Thymus (tissue), 11 donors: ENCODE measurements at regions not wholly inside any gene's neighbourhood (a gene's known extent, or its start where the extent isn't known, plus 50 kb on each side); places are given as distances from the start of the nearest gene placed in this dataset.
"Not testable (repeated sequence)": the region's sequence is repeated elsewhere in the genome, so short reads cannot be mapped to it uniquely, and the experiment has no call there.

ENCODE experiments used
- DNase-seq, 9 donors: peaks; one replicate each; pipeline ENCODE4 v3.0.0-alpha.2; 2013; ENCODE audit warnings: low spot score in 9 of 9, low read depth in 6 of 9, missing footprints in 1 of 9
- H3K27ac ChIP-seq, 2 donors: one replicate each; pipeline ENCODE4 v1.5.1; 2013; ENCODE audit warnings: control low read depth in 1 of 2, low read depth in 1 of 2, low read length in 1 of 2, mild to moderate bottlenecking in 1 of 2, moderate library complexity in 1 of 2
- H3K27me3 ChIP-seq, 2 donors: one replicate each; pipeline ENCODE4 v1.5.1; 2013; ENCODE audit warnings: low read length in 1 of 2; ENCODE audit not compliant: control insufficient read depth in 2 of 2, insufficient read depth in 1 of 2
- H3K36me3 ChIP-seq, 2 donors: one replicate each; pipeline ENCODE4 v1.5.1; 2013; ENCODE audit warnings: low read length in 1 of 2, mild to moderate bottlenecking in 1 of 2, moderate library complexity in 1 of 2; ENCODE audit not compliant: control insufficient read depth in 2 of 2, insufficient read depth in 2 of 2
- H3K4me1 ChIP-seq, 2 donors: one replicate each; pipeline ENCODE4 v1.5.1; 2013; ENCODE audit warnings: low read length in 2 of 2; ENCODE audit not compliant: control insufficient read depth in 2 of 2, insufficient read depth in 2 of 2
- H3K4me3 ChIP-seq, 2 donors: one replicate each; pipeline ENCODE4 v1.5.1; 2013; ENCODE audit warnings: low read length in 2 of 2, control low read depth in 1 of 2, mild to moderate bottlenecking in 1 of 2
- H3K9me3 ChIP-seq, 2 donors: one replicate each; pipeline ENCODE4 v1.5.1; 2013; ENCODE audit warnings: low read length in 1 of 2, mild to moderate bottlenecking in 1 of 2; ENCODE audit not compliant: control insufficient read depth in 2 of 2, insufficient read depth in 1 of 2
- WGBS: extraction: QIAGEN DNeasy Blood & Tissue Kit; methylation state at CpG from one replicate; pipeline ENCODE4 v1.1.7; 2013; 5-methylcytosine and 5-hydroxymethylcytosine counted together
- donor health status: healthy.

DNA sequence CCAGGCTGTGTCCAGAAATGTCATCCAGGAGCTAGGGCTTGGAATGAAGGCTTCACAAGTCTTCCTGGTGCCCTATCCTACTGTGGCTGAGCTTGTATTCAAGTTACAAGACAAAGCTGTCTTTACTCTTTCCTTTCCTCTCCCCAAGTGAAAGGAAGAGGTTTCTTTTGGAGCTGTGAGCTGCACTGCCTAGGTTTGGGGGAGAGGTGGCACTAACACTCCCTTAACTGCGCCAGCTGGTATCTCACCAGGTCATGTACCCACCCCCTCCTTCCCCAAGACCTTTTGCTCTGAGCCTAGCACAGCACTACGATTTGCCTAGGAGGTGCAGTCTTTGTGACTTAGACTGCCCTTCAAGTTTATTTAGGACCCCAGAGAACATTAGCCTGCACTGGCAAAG, 2053.6 kb upstream of the PRR20A start:
- 84% methylated on average over 2 of the region's 2 CpGs for WGBS

GRCh38 chr13:55090612-55091011, 2050.1 kb upstream of the PRR20A start:
- no peak overlapping the region for H3K27ac ChIP-seq
- no peaks in the 10 kb centered on the region for H3K4me1 ChIP-seq
- no peak for DNase-seq
- H3K9me3 ChIP-seq = no peaks in the 10 kb centered on the region
- H3K27me3 ChIP-seq = no peaks in the 10 kb centered on the region
- no peaks in the 10 kb centered on the region for H3K36me3 ChIP-seq
- no peak overlapping the region for H3K4me3 ChIP-seq

More for the DNA sequence above, 2053.6 kb upstream of the PRR20A start:
- Histone ChIP-seq H3K27me3 (no peaks in the 10 kb centered on the region), H3K4me1 (no peaks in the 10 kb centered on the region), H3K36me3 (no peaks in the 10 kb centered on the region), H3K4me3 (no peak overlapping the region), H3K27ac (no peak overlapping the region), H3K9me3 (no peaks in the 10 kb centered on the region)
- no peak for DNase-seq

GRCh38 chr13:55091172-55091571, 2049.5 kb upstream of the PRR20A start:
- Histone ChIP-seq H3K27me3 (no peaks in the 10 kb centered on the region), H3K4me1 (no peaks in the 10 kb centered on the region), H3K36me3 (no peaks in the 10 kb centered on the region), H3K9me3 (no peaks in the 10 kb centered on the region), H3K4me3 (no peak overlapping the region), H3K27ac (no peak overlapping the region)
- DNase-seq = no peak
- WGBS = 87% methylated on average over 1 of the region's 1 CpG

- Histone ChIP-seq H3K27ac (no peak overlapping the region), H3K27me3 (no peaks in the 10 kb centered on the region), H3K4me3 (no peak overlapping the region), H3K36me3 (no peaks in the 10 kb centered on the region), H3K9me3 (peaks cover 0 to 2% of the 10 kb centered on the region in 2 donors), H3K4me1 (no peaks in the 10 kb centered on the region)
- DNase-seq = no peak
- WGBS = 84% methylated on average over 1 of the region's 1 CpG
Measured at GRCh38 chr13:55106509-55106908, 2034.2 kb upstream of the PRR20A start.

GRCh38 chr13:55120631-55121030, 2020.1 kb upstream of the PRR20A start:
- DNase-seq = no peak

GRCh38 chr13:55155046-55155445, 1985.7 kb upstream of the PRR20A start:
- Histone ChIP-seq H3K4me1 (no peaks in the 10 kb centered on the region), H3K27ac (no peak overlapping the region), H3K4me3 (no peak overlapping the region), H3K27me3 (no peaks in the 10 kb centered on the region), H3K9me3 (peaks cover 0 to 8% of the 10 kb centered on the region in 2 donors), H3K36me3 (no peaks in the 10 kb centered on the region)
- 92% methylated on average over 1 of the region's 1 CpG for WGBS
- no peak for DNase-seq

More at GRCh38 chr13:55120631-55121030, 2020.1 kb upstream of the PRR20A start:
- Histone ChIP-seq H3K4me1 (no peaks in the 10 kb centered on the region), H3K9me3 (no peaks in the 10 kb centered on the region), H3K4me3 (no peak overlapping the region), H3K27me3 (no peaks in the 10 kb centered on the region), H3K27ac (no peak overlapping the region), H3K36me3 (no peaks in the 10 kb centered on the region)

DNA sequence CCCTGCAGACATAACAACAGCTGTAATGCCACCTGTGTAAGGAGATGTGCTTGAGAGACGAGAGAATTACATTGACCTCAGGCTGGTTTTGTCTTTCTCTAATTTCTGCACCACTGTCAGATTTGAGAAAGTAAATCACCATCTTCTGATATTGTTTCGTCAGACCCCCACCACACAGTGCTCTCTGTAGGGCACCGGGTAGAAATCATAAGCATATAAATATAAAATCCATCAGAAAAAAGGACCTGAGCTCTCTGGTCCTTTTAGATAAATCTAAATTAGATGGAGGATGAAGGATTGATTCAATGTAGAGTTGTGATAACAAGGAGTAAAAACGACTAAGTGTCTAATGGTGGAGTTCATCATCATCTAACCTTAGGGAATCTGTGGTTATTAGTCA, 1981.0 kb upstream of the PRR20A start:
- peaks cover 0 to 8% of the 10 kb centered on the region in 2 donors for H3K9me3 ChIP-seq
- no peaks in the 10 kb centered on the region for H3K4me1 ChIP-seq
- 89% methylated on average over 4 of the region's 4 CpGs for WGBS
- H3K4me3 ChIP-seq = no peak overlapping the region
- H3K27ac ChIP-seq = no peak overlapping the region
- no peaks in the 10 kb centered on the region for H3K27me3 ChIP-seq
- H3K36me3 ChIP-seq = no peaks in the 10 kb centered on the region
- no peak for DNase-seq

- DNase-seq = no peak
- Histone ChIP-seq H3K9me3 (peaks cover 0 to 15% of the 10 kb centered on the region in 2 donors), H3K27me3 (no peaks in the 10 kb centered on the region), H3K36me3 (no peaks in the 10 kb centered on the region), H3K4me3 (no peak overlapping the region), H3K27ac (no peak overlapping the region), H3K4me1 (no peaks in the 10 kb centered on the region)
- 61% methylated on average over 3 of the region's 3 CpGs for WGBS
Measured at GRCh38 chr13:55160867-55161266, 1979.9 kb upstream of the PRR20A start.

DNA sequence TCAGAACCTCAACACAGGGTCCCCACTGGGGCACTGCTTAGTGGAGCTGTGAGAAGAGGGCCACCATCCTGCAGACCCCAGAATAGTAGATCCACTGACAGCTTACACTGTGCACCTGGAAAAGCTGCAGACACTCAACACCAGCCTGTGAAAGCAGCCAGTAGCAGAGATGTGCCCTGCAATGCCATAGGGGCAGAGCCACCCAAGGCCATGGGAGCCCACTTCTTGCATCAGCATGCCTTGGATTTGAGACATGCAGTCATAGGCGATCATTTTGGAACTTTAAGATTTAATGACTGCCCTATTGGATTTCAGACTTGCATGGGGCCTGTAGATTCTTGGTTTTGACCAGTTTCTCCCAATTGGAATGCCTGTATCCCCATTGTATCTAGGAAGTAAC, 1962.1 kb upstream of the PRR20A start:
- 91% methylated on average over 1 of the region's 1 CpG for WGBS
- not testable (repeated sequence) for H3K36me3 ChIP-seq, H3K4me3 ChIP-seq, H3K9me3 ChIP-seq, H3K27ac ChIP-seq, H3K4me1 ChIP-seq, DNase-seq, H3K27me3 ChIP-seq

DNA sequence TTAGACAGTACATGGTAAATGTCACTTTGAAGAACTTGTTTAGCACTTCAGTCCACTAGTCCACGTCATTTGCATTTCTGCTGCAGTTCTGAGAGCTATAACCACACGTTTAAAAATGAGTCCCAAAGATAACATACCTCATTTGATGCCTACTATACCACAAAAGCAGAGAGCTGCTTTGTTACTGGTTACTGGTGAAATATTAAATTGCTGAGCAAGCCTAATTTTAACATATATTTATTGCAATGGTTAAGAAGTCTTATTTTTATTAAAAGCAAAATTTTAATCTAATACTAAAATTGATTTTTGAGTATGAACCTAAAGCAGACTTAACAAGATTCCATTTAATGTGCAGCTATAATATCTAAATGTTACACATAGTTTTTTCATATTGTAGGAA, 1949.7 kb upstream of the PRR20A start:
- Histone ChIP-seq H3K4me1 (no peaks in the 10 kb centered on the region), H3K27ac (no peak overlapping the region), H3K4me3 (no peak overlapping the region), H3K27me3 (no peaks in the 10 kb centered on the region), H3K9me3 (no peaks in the 10 kb centered on the region), H3K36me3 (no peaks in the 10 kb centered on the region)
- 74% methylated on average over 2 of the region's 2 CpGs for WGBS
- no peak for DNase-seq
